ENCODE measurements at regions not wholly inside any gene's neighbourhood (a gene's known extent, or its start where the extent isn't known, plus 50 kb on each side); places are given as distances from the start of the nearest gene placed in this dataset.

- no peak overlapping the region for H4K8ac ChIP-seq (ENCODE audit: low read depth in 2 of 2, low read length in 2 of 2)
- H3K4me1 ChIP-seq (ENCODE audit: control insufficient read depth, insufficient read depth, low read length) = no peaks in the 10 kb centered on the region
- no peak overlapping the region for H3K4me2 ChIP-seq (ENCODE audit: low read depth, low read length)
- no peak overlapping the region for H2BK15ac ChIP-seq (ENCODE audit: low read depth, low read length)
- intact Hi-C loops (cut with micrococcal nuclease) (no loop called here), in situ Hi-C loops (cut with MboI; ENCODE audit: low sequenced_read_pairs) (no loop called here), dilution Hi-C loops (cut with HindIII; ENCODE audit: low sequenced_read_pairs, unreplicated experiment) (no loop called here)
- no peak overlapping the region for H3K14ac ChIP-seq (replicated peaks; ENCODE audit: low read depth, low read length)
- H3K79me1 ChIP-seq (ENCODE audit: low read depth in 1 of 2, low read length in 2 of 2) = no peaks in the 10 kb centered on the region
- no peak overlapping the region for H3K23ac ChIP-seq (ENCODE audit: low read depth, low read length)
- H2AK9ac ChIP-seq (replicated peaks; ENCODE audit: low read depth, low read length, poor library complexity) = no peak overlapping the region
- no peak overlapping the region for H2BK20ac ChIP-seq (ENCODE audit: low read depth, low read length)
- no peak overlapping the region for H4K5ac ChIP-seq (ENCODE audit: low read depth, low read length)
- H3K18ac ChIP-seq (ENCODE audit: low read depth, low read length) = no peak overlapping the region
- TF ChIP-seq MXI1 (IDR thresholded peaks at IDR 0.05; ENCODE audit: borderline replicate concordance, low read depth, low read length) (no peak), CEBPB (IDR thresholded peaks at IDR 0.05; ENCODE audit: low read depth, low read length) (no peak), ELK1 (IDR thresholded peaks at IDR 0.05; ENCODE audit: borderline replicate concordance, low read depth, low read length) (no peak), BHLHE40 (IDR thresholded peaks at IDR 0.05; ENCODE audit: low read depth, low read length) (no peak), RCOR1 (IDR thresholded peaks at IDR 0.05; ENCODE audit: insufficient replicate concordance, low read length) (no peak), CHD1 (IDR thresholded peaks at IDR 0.05; ENCODE audit: low read depth, low read length) (no peak), RAD21 (IDR thresholded peaks at IDR 0.05; ENCODE audit: low read length) (no peak), MAFK (IDR thresholded peaks at IDR 0.05; ENCODE audit: low read depth, low read length) (no peak), FOS (IDR thresholded peaks at IDR 0.05; ENCODE audit: low read depth, low read length) (no peak), MAZ (IDR thresholded peaks at IDR 0.05; ENCODE audit: borderline replicate concordance, low read depth, low read length) (no peak), CTCF (conservative IDR thresholded peaks at IDR 0.05; ENCODE audit: low read depth, low read length) (no peak), RFX5 (IDR thresholded peaks at IDR 0.05; ENCODE audit: low read depth, low read length) (no peak), SMC3 (IDR thresholded peaks at IDR 0.05; ENCODE audit: low read depth, low read length) (no peak), POLR2A (IDR thresholded peaks at IDR 0.05; ENCODE audit: low read depth, low read length) (no peak), USF2 (IDR thresholded peaks at IDR 0.05; ENCODE audit: low read depth, low read length) (no peak)
- no peaks in the 10 kb centered on the region for H3K27me3 ChIP-seq (ENCODE audit: control insufficient read depth, insufficient read depth, low read length)
- BruUV-seq (replicated peaks) = no TSS peak
- H3K9ac ChIP-seq (ENCODE audit: low read depth, low read length) = no peak overlapping the region
- H4K91ac ChIP-seq (ENCODE audit: insufficient read depth, low read depth, low read length) = no peak overlapping the region
- CTCF ChIA-PET = no interaction called here
- no peak for DNase-seq
- H2AK5ac ChIP-seq (ENCODE audit: low read depth, low read length) = no peak overlapping the region
- H3K9me3 ChIP-seq (ENCODE audit: control insufficient read depth, insufficient read depth, low read length) = peaks cover 2% of the 10 kb centered on the region; the same call in 1 of the 2 replicates
- no peak overlapping the region for H3K27ac ChIP-seq (ENCODE audit: insufficient read depth, low read length)
- POLR2A ChIA-PET (ENCODE audit: unreplicated experiment) = no interaction called here
- no peaks in the 10 kb centered on the region for H3K36me3 ChIP-seq (ENCODE audit: control insufficient read depth, insufficient read depth, low read length)
- no peak overlapping the region for H2AFZ ChIP-seq (replicated peaks; ENCODE audit: low read length, poor library complexity)
- H2BK5ac ChIP-seq (ENCODE audit: low read depth, low read length, poor library complexity, severe bottlenecking) = no peak overlapping the region
- no peak for ATAC-seq (ENCODE audit: low read depth)
- H3K9me1 ChIP-seq (ENCODE audit: insufficient read depth, low read length) = no peaks in the 10 kb centered on the region
- no peak overlapping the region for H3K4ac ChIP-seq (ENCODE audit: low read depth, low read length)
- no peak overlapping the region for H3K4me3 ChIP-seq (ENCODE audit: insufficient read depth, low read depth, low read length)
- no peak overlapping the region for H3K56ac ChIP-seq (ENCODE audit: extremely low read depth, insufficient read depth, low read length)
- no peak overlapping the region for H2BK120ac ChIP-seq (ENCODE audit: low read depth, low read length)
- no peaks in the 10 kb centered on the region for H4K20me1 ChIP-seq (ENCODE audit: insufficient read depth, low read length)
Observed at GRCh38 chr4:62455871-62456270, 1255.7 kb downstream of the ADGRL3 start.

Measured in IMR-90 (cell line).